ENCODE measurements at regions not wholly inside any gene's neighbourhood (a gene's known extent, or its start where the extent isn't known, plus 50 kb on each side); places are given as distances from the start of the nearest gene placed in this dataset.

DNA sequence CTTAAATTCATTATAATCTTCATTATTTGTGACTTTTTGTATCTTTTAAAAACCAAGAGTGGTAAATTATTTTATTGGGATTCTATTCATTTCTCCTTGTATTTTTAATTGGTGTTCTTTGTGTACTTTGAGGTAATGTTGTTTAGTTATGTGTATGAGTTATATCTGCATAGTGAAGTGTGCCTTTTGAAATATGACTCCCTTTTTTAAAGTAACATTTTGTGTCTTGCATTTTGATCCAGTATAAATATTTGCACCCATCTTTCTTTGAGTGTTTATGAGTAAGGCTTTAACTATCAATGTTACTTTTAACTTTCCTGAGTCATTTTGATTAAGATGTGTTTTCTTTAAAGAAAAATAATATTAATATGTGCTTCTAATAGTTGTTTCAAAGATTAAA lies 90.0 kb upstream of the MYOCD start:
- in situ Hi-C loops (cut with MboI; ENCODE audit: low pct_ligation_motif_present in 1 of 4, low pct_unique_long_range_greater_than_20kb in 1 of 4, low sequenced_read_pairs in 3 of 4) (no loop called here), intact Hi-C loops (cut with DNase I; ENCODE audit: low total_unique reads) (no loop called here)
- TF ChIP-seq POLR2A (IDR thresholded peaks at IDR 0.05) (no peak), POLR2AphosphoS5 (IDR thresholded peaks at IDR 0.05) (no peak)
- H3K36me3 ChIP-seq = no peaks in the 10 kb centered on the region
- no peaks in the 10 kb centered on the region for H3K27me3 ChIP-seq
- DNase-seq = no peak
- H3K4me3 ChIP-seq = no peak overlapping the region
- H3K4me1 ChIP-seq = no peaks in the 10 kb centered on the region
- no peaks in the 10 kb centered on the region for H3K9me3 ChIP-seq
- H3K27ac ChIP-seq = no peak overlapping the region

DNA sequence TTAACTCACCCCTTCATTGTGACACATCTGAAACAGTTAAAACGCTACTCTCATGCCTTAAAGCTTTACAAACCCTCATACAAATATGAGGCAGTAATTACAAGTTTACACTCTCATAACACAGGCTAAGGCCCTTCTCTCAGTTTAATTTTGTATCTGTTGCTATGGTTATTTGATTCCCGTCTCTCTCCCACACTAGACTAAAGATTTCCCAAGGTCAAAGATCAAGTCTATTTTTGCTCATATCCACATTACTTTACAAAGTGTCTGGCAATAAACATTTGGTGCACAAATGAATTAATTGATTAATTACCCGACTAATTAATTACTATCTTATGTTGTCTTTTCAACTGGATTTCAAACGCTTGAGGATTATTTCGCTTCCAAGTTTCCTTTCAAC lies 86.4 kb upstream of the MYOCD start:
- 65 to 77% methylated on average over 5 of the region's 5 CpGs for WGBS, 2 donors (ENCODE audit: low coverage in 1 of 2)
- no peak for DNase-seq
- Histone ChIP-seq H3K9me3 (no peaks in the 10 kb centered on the region), H3K36me3 (no peaks in the 10 kb centered on the region), H3K4me1 (no peaks in the 10 kb centered on the region), H3K4me3 (no peak overlapping the region), H3K27me3 (no peaks in the 10 kb centered on the region), H3K27ac (no peak overlapping the region)
- in situ Hi-C loops (cut with MboI; ENCODE audit: low pct_ligation_motif_present in 1 of 4, low pct_unique_long_range_greater_than_20kb in 1 of 4, low sequenced_read_pairs in 3 of 4) (no loop called here), intact Hi-C loops (cut with DNase I; ENCODE audit: low total_unique reads) (no loop called here)
- TF ChIP-seq, protein P1, sequence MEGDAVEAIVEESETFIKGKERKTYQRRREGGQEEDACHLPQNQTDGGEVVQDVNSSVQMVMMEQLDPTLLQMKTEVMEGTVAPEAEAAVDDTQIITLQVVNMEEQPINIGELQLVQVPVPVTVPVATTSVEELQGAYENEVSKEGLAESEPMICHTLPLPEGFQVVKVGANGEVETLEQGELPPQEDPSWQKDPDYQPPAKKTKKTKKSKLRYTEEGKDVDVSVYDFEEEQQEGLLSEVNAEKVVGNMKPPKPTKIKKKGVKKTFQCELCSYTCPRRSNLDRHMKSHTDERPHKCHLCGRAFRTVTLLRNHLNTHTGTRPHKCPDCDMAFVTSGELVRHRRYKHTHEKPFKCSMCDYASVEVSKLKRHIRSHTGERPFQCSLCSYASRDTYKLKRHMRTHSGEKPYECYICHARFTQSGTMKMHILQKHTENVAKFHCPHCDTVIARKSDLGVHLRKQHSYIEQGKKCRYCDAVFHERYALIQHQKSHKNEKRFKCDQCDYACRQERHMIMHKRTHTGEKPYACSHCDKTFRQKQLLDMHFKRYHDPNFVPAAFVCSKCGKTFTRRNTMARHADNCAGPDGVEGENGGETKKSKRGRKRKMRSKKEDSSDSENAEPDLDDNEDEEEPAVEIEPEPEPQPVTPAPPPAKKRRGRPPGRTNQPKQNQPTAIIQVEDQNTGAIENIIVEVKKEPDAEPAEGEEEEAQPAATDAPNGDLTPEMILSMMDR (IDR thresholded peaks at IDR 0.05) = no peak
- TF ChIP-seq POLR2A (IDR thresholded peaks at IDR 0.05) = no peak
- no peak for TF ChIP-seq POLR2AphosphoS5 (IDR thresholded peaks at IDR 0.05)
- TF ChIP-seq EP300 (IDR thresholded peaks at IDR 0.05; ENCODE audit: low read depth) = no peak

DNA sequence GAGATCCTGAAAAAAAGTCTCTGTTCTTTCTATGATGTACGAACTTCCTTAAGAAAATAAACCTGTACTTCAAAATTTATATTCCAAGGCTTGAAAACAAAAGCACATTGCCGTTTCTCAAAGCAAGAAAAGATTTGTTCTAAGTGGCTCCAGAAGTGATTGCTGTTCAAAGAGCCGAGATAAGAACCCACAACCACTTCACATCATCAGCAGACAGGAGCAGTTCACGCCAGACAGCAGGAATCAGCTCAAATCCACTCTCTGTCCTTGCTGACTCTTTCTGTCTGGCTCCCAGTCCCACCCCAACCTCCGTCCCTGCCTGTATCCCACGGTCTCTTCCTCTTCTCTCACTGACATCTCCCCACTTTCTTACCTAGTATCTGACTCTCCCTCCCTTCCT lies 85.0 kb upstream of the MYOCD start:
- Histone ChIP-seq H3K4me1 (no peaks in the 10 kb centered on the region), H3K27ac (no peak overlapping the region), H3K4me3 (no peak overlapping the region), H3K36me3 (no peaks in the 10 kb centered on the region), H3K9me3 (no peaks in the 10 kb centered on the region), H3K27me3 (no peaks in the 10 kb centered on the region)
- intact Hi-C loops (cut with DNase I; ENCODE audit: low total_unique reads) = no loop called here
- in situ Hi-C loops (cut with MboI; ENCODE audit: low pct_ligation_motif_present in 1 of 4, low pct_unique_long_range_greater_than_20kb in 1 of 4, low sequenced_read_pairs in 3 of 4) = no loop called here
- DNase-seq = no peak
- WGBS, 2 donors (ENCODE audit: low coverage in 1 of 2) = 58 to 73% methylated on average over 6 of the region's 6 CpGs
- TF ChIP-seq POLR2AphosphoS5 (IDR thresholded peaks at IDR 0.05) = no peak
- TF ChIP-seq EP300 (IDR thresholded peaks at IDR 0.05; ENCODE audit: low read depth) = no peak
- no peak for TF ChIP-seq POLR2A (IDR thresholded peaks at IDR 0.05)
- TF ChIP-seq, protein P1 (IDR thresholded peaks at IDR 0.05) = no peak

DNA sequence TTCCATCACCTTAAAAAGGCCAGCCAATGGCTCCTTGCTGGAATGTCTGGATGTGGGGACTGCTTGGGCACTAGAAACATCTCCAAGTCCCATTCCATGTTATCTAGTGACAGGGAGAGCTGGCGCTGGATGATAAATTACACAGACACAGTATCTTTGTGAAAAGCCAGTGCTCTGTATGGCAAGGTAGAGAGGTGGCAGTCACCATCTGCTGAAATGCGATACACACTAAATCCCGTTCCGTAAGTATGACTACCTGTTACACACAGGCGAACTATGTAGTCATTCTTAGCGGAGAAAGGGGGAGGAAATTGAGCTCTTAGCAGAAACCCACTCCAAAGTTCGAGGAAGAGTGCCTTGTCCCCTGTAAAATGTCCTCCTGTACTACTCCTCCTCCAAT lies 81.0 kb upstream of the MYOCD start:
- in situ Hi-C loops (cut with MboI; ENCODE audit: low pct_ligation_motif_present in 1 of 4, low pct_unique_long_range_greater_than_20kb in 1 of 4, low sequenced_read_pairs in 3 of 4) (no loop called here), intact Hi-C loops (cut with DNase I; ENCODE audit: low total_unique reads) (no loop called here)
- H3K4me3 ChIP-seq = no peak overlapping the region
- no peaks in the 10 kb centered on the region for H3K4me1 ChIP-seq
- no peak for DNase-seq
- H3K27ac ChIP-seq = no peak overlapping the region
- WGBS, 2 donors (ENCODE audit: low coverage in 1 of 2) = 92 to 93% methylated on average over 6 to 7 of the region's 7 CpGs
- TF ChIP-seq, protein P1 (IDR thresholded peaks at IDR 0.05) = no peak
- TF ChIP-seq POLR2AphosphoS5 (IDR thresholded peaks at IDR 0.05) = no peak
- TF ChIP-seq POLR2A (IDR thresholded peaks at IDR 0.05) = no peak
- no peak for TF ChIP-seq EP300 (IDR thresholded peaks at IDR 0.05; ENCODE audit: low read depth)
- no peaks in the 10 kb centered on the region for H3K36me3 ChIP-seq
- no peaks in the 10 kb centered on the region for H3K27me3 ChIP-seq
- H3K9me3 ChIP-seq = no peaks in the 10 kb centered on the region

DNA sequence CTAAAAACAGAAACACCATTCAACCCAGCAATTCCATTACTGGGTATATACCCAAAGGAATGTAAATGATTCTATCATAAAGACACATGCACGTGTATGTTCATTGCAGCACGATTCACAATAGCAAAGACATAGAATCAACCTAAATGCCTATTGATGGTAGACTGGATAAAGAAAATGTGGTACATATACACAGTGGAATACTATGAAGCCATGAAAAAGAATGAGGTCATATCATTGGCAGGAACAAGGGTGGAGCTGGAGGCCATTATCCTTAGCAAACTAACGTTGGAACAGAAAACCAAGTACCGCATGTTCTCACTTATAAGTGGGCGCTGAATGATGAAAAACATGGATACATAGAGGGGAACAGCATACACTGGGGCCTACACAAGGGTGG lies 77.2 kb upstream of the MYOCD start:
- no peak for DNase-seq
- in situ Hi-C loops (cut with MboI; ENCODE audit: low pct_ligation_motif_present in 1 of 4, low pct_unique_long_range_greater_than_20kb in 1 of 4, low sequenced_read_pairs in 3 of 4) (no loop called here), intact Hi-C loops (cut with DNase I; ENCODE audit: low total_unique reads) (no loop called here)
- Histone ChIP-seq H3K27me3 (no peaks in the 10 kb centered on the region), H3K4me1 (no peaks in the 10 kb centered on the region), H3K27ac (no peak overlapping the region), H3K9me3 (no peaks in the 10 kb centered on the region), H3K4me3 (no peak overlapping the region), H3K36me3 (no peaks in the 10 kb centered on the region)
- TF ChIP-seq POLR2A (IDR thresholded peaks at IDR 0.05) (no peak), POLR2AphosphoS5 (IDR thresholded peaks at IDR 0.05) (no peak), EP300 (IDR thresholded peaks at IDR 0.05; ENCODE audit: low read depth) (no peak)
- TF ChIP-seq, protein P1 (IDR thresholded peaks at IDR 0.05) = no peak
- WGBS, 2 donors (ENCODE audit: low coverage in 1 of 2) = 84 to 91% methylated on average over 5 of the region's 5 CpGs
